Activated T-cell treated with anti-CD3 and anti-CD28 coated beads, Interleukin-2, amount 50 U/mL, for 1 hour (primary cell): ENCODE measurements at regions not wholly inside any gene's neighbourhood (a gene's known extent, or its start where the extent isn't known, plus 50 kb on each side); places are given as distances from the start of the nearest gene placed in this dataset.
"Not testable (repeated sequence)": the region's sequence is repeated elsewhere in the genome, so short reads cannot be mapped to it uniquely, and the experiment has no call there.

Experiments
- DNase-seq: peaks from one replicate; pipeline ENCODE4 v3.0.0-alpha.2; 2020

GRCh38 chr6:14772188-14772587 is 473.7 kb upstream of the JARID2 start:
- DNase-seq = no peak

DNA sequence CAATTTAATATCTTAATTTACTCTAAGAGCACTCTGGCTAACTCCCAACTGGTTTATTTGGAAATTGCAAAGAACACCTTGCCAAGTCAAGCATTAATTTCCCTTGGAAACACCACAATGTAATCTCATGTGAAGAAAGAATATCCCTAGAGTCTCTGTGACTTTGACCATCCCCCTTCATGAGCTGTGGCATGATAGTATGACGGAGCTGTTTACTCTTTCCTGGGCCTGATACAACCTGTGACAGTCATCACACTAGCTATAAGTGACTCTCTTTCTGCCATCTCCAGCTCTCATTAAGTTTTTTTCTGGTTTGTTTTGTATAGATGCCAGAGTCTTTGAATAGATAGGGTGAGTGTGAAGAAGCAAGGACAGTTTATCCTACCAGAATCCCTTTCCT is 470.3 kb upstream of the JARID2 start:
- no peak for DNase-seq

- DNase-seq = no peak
Observed at GRCh38 chr6:14776307-14776706, 469.6 kb upstream of the JARID2 start.

- no peak for DNase-seq
Observed at GRCh38 chr6:14781772-14782525, 463.9 kb upstream of the JARID2 start.

GRCh38 chr6:14782921-14783464 is 462.9 kb upstream of the JARID2 start:
- not testable (repeated sequence) for DNase-seq

GRCh38 chr6:14783594-14783993 is 462.3 kb upstream of the JARID2 start:
- no peak for DNase-seq

DNA sequence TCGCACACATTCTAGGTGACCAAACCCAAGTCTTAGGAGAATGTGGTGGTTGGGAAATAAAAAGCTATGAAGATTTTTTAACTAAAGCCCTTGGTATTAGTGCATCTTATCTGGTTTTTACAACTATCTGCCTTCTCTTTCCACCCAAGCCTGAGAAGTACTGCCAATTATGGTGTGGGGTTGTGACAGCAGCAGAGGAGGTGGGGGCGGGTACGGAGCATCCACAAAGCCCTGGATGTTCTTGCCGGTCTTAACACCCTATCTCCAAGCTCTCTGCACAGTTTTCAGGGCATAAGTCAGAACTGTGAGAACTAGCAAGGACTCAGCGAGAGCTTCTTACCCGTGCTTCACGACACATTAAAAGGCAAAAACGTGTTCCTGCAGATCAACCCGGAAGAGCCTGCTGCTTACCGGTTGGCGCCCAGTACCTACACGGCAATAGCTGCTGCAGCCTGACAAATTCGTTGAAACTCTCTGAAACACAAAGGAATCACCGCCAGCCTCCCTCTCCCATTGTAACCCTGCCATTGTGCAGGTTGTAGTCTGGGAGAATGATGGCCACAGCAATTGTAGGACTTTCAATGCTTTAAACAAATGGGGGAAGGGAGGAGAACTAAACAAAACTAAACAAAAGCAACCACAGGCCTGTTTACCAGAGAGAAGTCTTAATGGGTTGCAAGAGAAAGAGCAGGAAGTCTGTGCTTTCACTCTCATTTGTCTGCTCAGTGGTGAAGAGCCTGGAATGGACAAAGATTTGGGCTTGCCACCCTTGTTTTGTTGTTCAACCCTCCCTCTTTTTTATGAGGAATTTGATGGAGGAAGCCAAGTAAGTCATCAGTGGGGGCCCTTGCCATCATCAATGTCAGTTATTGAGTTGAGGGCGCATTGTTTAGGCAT is 461.0 kb upstream of the JARID2 start:
- peak; percentile 27 for DNase-seq

DNA sequence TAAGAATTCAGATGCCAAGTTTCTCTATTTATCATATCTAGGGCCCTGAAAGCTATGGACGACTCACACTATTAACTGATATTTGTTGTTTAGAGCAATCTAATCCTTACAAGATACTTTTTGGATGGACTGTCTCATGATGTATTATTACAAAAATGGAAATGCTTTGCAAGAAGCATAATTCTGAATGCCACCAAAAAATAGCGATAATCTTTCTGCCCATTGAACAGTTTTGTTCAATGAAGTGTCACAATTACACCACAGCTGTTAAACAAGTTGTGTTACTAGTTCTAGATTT is 460.4 kb upstream of the JARID2 start:
- DNase-seq = no peak

- DNase-seq = no peak
Observed at GRCh38 chr6:14786008-14786407, 459.9 kb upstream of the JARID2 start.

DNA sequence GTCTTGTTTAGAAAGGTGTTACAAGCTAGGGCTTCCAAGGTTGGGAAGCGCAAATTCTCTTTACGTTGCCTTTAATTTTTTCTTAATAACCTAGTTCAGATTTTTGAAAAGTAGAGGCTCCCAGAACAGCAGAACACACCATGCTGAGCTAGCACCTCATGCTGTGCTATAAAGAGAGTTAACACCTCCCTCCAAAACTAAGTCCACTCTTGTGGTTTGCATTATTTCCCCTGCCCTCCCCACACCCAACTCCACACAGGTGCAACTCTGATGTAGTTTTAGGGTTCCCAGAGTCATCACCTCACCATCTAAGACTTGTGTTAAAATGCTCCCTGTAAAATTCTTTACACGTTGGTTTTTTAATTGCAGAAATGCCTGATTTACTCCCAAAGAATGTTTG is 459.4 kb upstream of the JARID2 start:
- DNase-seq = no peak

- DNase-seq = no peak
Observed at GRCh38 chr6:14787250-14787649, 458.6 kb upstream of the JARID2 start.

DNA sequence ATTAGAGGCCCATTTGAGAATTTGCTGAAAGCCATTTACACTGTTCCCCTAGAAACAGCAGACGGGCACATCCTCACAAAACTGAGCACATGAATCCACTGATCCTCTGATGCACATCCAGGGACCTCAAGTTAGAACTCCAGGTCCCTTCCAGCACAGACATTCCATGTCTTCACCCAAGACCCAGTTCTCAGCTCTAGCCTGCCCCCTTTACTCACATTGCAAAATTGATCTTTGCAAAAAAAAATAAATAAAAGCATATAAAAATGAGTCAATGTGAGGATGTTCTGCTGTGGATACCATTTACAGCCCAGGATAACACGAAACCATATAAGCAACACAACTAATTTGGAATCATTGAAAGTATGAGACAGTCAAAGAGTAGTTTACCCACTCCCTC is 458.2 kb upstream of the JARID2 start:
- DNase-seq = no peak

DNA sequence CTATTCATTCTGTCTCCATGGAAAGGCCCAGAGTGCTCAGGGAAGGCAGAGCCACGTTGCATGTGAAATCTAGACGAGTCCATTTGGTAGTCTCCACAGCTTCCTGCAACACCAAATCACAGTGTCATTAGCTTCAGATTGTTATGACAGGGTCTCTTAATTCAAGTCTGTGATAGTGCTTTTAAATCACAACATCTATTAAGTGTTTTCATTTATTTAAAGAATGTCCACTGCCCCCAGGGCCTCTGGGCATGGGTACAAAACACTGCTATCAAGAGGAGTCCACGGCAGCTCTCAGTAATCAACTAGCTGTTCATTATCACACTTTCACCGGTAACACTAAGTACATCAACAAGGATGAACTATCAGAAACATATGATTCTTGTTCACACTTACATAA is 455.9 kb upstream of the JARID2 start:
- DNase-seq = no peak

GRCh38 chr6:14790976-14791375 is 454.9 kb upstream of the JARID2 start:
- no peak for DNase-seq

GRCh38 chr6:14791526-14791925 is 454.3 kb upstream of the JARID2 start:
- DNase-seq = no peak

DNA sequence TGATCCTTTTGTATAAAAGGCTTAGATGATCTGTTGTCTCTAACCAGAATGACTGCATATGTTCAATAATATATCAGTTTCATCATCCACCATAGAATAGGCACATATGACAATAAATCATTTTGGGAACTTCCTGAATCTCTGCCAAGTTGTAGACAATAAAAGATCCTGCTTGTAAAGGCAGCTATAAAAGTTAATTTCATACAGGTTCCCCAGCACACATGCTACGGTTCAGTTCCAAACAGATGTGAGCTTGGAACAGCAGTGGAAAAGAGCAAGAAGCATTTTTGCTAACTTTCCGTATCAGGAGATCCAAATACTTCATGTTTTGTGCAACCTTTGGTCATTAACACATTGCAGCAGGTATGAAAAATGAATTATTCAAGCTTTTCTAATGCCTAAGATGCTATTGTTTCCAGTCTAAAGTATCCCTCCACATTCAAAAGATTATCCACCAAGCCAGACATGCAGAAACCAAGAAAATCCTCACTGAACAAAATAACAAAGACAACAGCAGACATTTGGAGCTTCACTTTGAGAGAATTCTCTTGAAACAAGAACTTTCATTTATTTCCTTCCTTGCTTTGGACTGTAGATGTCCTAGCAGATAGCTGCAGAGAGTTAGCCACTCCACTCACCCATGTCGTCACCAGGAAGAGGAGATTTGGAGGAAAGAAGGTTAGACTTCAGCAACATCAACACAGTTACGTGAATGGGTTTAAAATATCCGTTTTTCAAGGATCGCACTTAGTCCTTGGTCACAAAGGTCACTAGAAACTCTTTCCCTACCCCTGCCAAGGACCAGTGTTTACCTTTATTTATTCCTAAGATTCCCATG is 453.5 kb upstream of the JARID2 start:
- DNase-seq = no peak

- no peak for DNase-seq
Observed at GRCh38 chr6:14795451-14795850, 450.4 kb upstream of the JARID2 start.

GRCh38 chr6:14796974-14797762 is 448.7 kb upstream of the JARID2 start:
- no peak for DNase-seq

DNA sequence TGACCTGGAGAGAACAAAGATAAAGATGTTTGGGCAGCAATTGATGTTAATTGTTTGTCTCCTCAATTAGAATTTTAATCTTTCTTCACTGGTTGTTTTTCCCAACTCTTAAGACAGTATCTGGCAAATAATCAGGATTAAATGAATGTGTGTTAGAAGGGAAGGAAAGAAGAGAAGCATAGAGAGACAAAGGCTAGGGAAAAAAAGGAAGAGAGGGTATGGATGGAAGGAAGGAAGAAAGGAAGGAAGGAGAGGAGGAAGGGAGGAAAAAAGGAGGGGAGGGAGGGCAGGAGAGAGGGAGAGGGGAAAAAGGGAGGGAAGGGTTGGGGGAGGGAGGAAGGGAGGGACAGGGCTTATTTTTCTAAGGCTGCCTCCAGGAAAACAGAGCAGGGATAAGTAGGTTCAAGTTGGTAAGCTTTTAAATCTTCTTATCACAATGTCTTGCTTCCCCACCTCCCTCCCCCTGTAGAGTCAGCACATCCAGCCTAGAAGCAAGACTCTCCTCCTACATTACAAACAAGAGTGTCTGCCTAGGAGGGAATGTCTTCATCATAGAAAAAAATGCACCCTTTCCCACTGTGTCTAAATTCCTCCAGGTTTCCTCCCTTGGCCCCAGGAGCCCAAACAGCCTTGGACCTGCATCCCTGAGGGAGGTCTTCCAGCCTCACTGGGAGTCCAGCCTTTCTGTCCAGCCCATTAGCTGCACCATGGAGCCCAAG is 447.8 kb upstream of the JARID2 start:
- DNase-seq = no peak

GRCh38 chr6:14798594-14798982 is 447.3 kb upstream of the JARID2 start:
- no peak for DNase-seq

- no peak for DNase-seq
Observed at GRCh38 chr6:14798996-14799588, 446.8 kb upstream of the JARID2 start.
